MM.1S (cell line): ENCODE measurements at regions not wholly inside any gene's neighbourhood (a gene's known extent, or its start where the extent isn't known, plus 50 kb on each side); places are given as distances from the start of the nearest gene placed in this dataset.

Source experiments
- DNase-seq: peaks from one replicate; pipeline ENCODE4 v3.0.0-alpha.2; 2015
- H2AFZ ChIP-seq: fragments of 300-600 bp; sonication (generic); 2 replicates; pipeline ENCODE4 v1.6.0; 2016; ENCODE audit warnings: antibody characterized with exemption, low read length
- H3F3A ChIP-seq: fragments of 300-600 bp; sonication (generic); 2 replicates; pipeline ENCODE4 v1.6.1; 2016; ENCODE audit warnings: mild to moderate bottlenecking, antibody characterized with exemption, low read length, moderate library complexity, mixed read lengths; ENCODE audit not compliant: insufficient read depth
- H3K27ac ChIP-seq: fragments of 300-600 bp; sonication (generic); 2 replicates; pipeline ENCODE4 v1.5.1; 2016; ENCODE audit warnings: mild to moderate bottlenecking, low read length
- H3K27me3 ChIP-seq: fragments of 300-600 bp; sonication (generic); replicated peaks from 2 replicates; pipeline ENCODE4 v1.6.0; 2016; ENCODE audit warnings: low read length; ENCODE audit not compliant: insufficient read depth
- H3K36me3 ChIP-seq: fragments of 300-600 bp; sonication (generic); replicated peaks from 2 replicates; pipeline ENCODE4 v1.6.1; 2016; ENCODE audit warnings: mild to moderate bottlenecking, low read length, mixed read lengths; ENCODE audit not compliant: insufficient read depth
- H3K4me1 ChIP-seq: fragments of 300-600 bp; sonication (generic); 2 replicates; pipeline ENCODE4 v1.6.1; 2016; ENCODE audit warnings: low read length, mixed read lengths
- H3K4me2 ChIP-seq: fragments of 300-600 bp; sonication (generic); 2 replicates; pipeline ENCODE4 v1.6.0; 2016; ENCODE audit warnings: low read depth, low read length
- H3K4me3 ChIP-seq: fragments of 300-600 bp; sonication (generic); 2 replicates; pipeline ENCODE4 v1.5.1; 2016; ENCODE audit warnings: low read length, mixed read lengths
- H3K79me2 ChIP-seq: fragments of 300-600 bp; sonication (generic); 2 replicates; pipeline ENCODE4 v1.6.1; 2016; ENCODE audit warnings: mixed run types, low read length, mixed read lengths
- H3K9ac ChIP-seq: fragments of 300-600 bp; sonication (generic); 2 replicates; pipeline ENCODE4 v1.6.1; 2016; ENCODE audit warnings: low read length, mixed read lengths
- H3K9me2 ChIP-seq: fragments of 300-600 bp; sonication (generic); replicated peaks from 2 replicates; pipeline ENCODE4 v1.6.1; 2016; ENCODE audit warnings: mild to moderate bottlenecking, low read length, mixed read lengths; ENCODE audit not compliant: insufficient read depth
- H3K9me3 ChIP-seq: fragments of 300-600 bp; sonication (generic); replicated peaks from 2 replicates; pipeline ENCODE4 v1.6.1; 2016; ENCODE audit warnings: mild to moderate bottlenecking, low read length, mixed read lengths; ENCODE audit not compliant: insufficient read depth
- H4K20me1 ChIP-seq: fragments of 300-600 bp; sonication (generic); 2 replicates; pipeline ENCODE4 v1.6.1; 2016; ENCODE audit warnings: mild to moderate bottlenecking, low read length, moderate library complexity, mixed read lengths; ENCODE audit not compliant: insufficient read depth
- EZH2 ChIP-seq: fragments of 300-600 bp; sonication (generic); optimal IDR thresholded peaks from 2 replicates; pipeline ENCODE3; 2017; ENCODE audit warnings: low read depth, mild to moderate bottlenecking, antibody characterized with exemption, low read length, mixed read lengths
- EZH2phosphoT487 ChIP-seq: fragments of 300-600 bp; sonication (generic); IDR thresholded peaks from 2 replicates; pipeline ENCODE4 v1.6.1; 2018; ENCODE audit warnings: antibody characterized with exemption, low read length
- TF ChIP-seq, protein P1 (sequence below): fragments of 300-600 bp; sonication (generic); IDR thresholded peaks from 2 replicates; pipeline ENCODE4 v1.5.1; 2016; ENCODE audit warnings: antibody characterized with exemption, low read length, mixed read lengths

DNA sequence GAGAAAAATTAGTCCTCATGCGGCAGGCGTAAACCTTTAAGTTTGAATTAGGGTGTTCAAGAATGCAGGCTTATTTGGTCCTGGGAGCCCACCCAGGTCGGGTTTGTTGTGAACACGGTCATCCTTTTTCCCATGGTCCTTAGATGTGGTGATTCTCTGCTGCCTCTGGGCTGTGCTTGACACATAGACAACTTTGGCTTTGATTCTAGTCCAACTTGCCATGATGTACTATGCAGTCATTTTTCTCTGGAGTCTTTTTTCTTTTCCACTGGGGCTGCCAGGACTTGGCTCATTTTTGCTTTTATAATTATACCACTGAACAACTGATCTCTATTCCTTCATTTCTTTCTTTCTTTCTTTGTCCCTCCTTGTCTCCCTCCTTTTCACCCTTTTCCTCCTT lies 218.6 kb downstream of the SREK1 start:
- H3K27ac ChIP-seq: no peak overlapping the region
- no peak for TF ChIP-seq EZH2phosphoT487
- TF ChIP-seq, protein P1, sequence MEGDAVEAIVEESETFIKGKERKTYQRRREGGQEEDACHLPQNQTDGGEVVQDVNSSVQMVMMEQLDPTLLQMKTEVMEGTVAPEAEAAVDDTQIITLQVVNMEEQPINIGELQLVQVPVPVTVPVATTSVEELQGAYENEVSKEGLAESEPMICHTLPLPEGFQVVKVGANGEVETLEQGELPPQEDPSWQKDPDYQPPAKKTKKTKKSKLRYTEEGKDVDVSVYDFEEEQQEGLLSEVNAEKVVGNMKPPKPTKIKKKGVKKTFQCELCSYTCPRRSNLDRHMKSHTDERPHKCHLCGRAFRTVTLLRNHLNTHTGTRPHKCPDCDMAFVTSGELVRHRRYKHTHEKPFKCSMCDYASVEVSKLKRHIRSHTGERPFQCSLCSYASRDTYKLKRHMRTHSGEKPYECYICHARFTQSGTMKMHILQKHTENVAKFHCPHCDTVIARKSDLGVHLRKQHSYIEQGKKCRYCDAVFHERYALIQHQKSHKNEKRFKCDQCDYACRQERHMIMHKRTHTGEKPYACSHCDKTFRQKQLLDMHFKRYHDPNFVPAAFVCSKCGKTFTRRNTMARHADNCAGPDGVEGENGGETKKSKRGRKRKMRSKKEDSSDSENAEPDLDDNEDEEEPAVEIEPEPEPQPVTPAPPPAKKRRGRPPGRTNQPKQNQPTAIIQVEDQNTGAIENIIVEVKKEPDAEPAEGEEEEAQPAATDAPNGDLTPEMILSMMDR: no peak
- no peak for TF ChIP-seq EZH2
- no peaks in the 10 kb centered on the region for H3K36me3 ChIP-seq

DNA sequence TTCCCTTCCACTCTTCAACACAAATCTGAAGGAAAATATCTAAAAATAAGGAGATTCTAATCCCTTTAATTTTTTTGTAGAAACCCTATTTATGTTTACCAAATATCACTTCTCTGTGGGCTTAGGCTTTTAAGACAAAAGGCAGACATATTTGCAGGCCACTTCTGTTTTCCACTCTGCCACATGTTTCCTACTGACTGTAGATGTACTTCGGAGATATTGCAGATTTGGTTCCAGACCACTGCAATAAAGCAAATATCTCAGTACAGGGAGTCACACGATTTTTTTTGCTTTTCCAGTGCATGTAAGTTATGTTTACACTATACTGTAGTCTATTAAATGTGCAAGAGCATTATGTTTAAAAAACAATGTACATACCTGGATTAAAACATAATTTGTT lies 219.0 kb downstream of the SREK1 start:
- no peak overlapping the region for H3K4me3 ChIP-seq
- TF ChIP-seq EZH2 (no peak), EZH2phosphoT487 (no peak)
- TF ChIP-seq, protein P1: no peak

More for the DNA sequence above, 218.6 kb downstream of the SREK1 start:
- H3K4me2 ChIP-seq: no peak overlapping the region
- H3F3A ChIP-seq: no peaks in the 10 kb centered on the region
- no peak for DNase-seq
- H3K9ac ChIP-seq: no peak overlapping the region
- H3K4me3 ChIP-seq: no peak overlapping the region
- H2AFZ ChIP-seq: no peak overlapping the region
- no peaks in the 10 kb centered on the region for H3K9me3 ChIP-seq
- no peaks in the 10 kb centered on the region for H3K27me3 ChIP-seq
- H3K79me2 ChIP-seq: no peaks in the 10 kb centered on the region
- H3K9me2 ChIP-seq: no peaks in the 10 kb centered on the region
- H3K4me1 ChIP-seq: no peaks in the 10 kb centered on the region
- no peaks in the 10 kb centered on the region for H4K20me1 ChIP-seq

DNA sequence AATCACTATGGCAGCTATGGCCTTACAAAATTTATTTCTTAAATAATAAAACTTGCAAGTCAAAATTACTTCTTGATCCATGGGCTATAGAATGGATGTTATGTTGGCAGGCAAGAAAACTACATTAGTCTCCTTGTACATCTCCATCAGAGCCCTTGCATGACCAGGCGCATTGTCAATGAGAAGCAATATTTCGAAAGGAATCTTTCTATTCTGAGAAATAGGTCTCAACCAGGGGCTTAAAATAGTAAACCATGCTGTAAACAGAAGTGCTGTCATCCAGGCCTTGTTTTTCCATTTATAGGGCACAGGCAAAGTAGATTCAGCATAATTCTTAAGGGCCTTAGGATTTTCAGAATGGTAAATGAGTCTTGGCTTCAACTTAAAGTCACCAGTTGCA lies 220.1 kb downstream of the SREK1 start:
- Histone ChIP-seq H3K4me1 (no peaks in the 10 kb centered on the region), H3K4me3 (no peak overlapping the region), H3K36me3 (no peaks in the 10 kb centered on the region), H3K4me2 (no peak overlapping the region), H3K27me3 (no peaks in the 10 kb centered on the region), H2AFZ (no peak overlapping the region), H3F3A (no peaks in the 10 kb centered on the region), H3K9me3 (no peaks in the 10 kb centered on the region), H3K27ac (no peak overlapping the region), H3K9me2 (no peaks in the 10 kb centered on the region), H3K9ac (no peak overlapping the region), H3K79me2 (no peaks in the 10 kb centered on the region), H4K20me1 (no peaks in the 10 kb centered on the region)
- TF ChIP-seq EZH2phosphoT487: no peak
- TF ChIP-seq, protein P1: no peak
- TF ChIP-seq EZH2: no peak
- no peak for DNase-seq

More for the DNA sequence above, 219.0 kb downstream of the SREK1 start:
- H3F3A ChIP-seq: no peaks in the 10 kb centered on the region
- no peaks in the 10 kb centered on the region for H3K9me2 ChIP-seq
- no peak overlapping the region for H2AFZ ChIP-seq
- no peaks in the 10 kb centered on the region for H3K4me1 ChIP-seq
- no peak overlapping the region for H3K27ac ChIP-seq
- no peaks in the 10 kb centered on the region for H3K27me3 ChIP-seq
- H3K4me2 ChIP-seq: no peak overlapping the region
- DNase-seq: no peak
- no peaks in the 10 kb centered on the region for H3K9me3 ChIP-seq
- no peaks in the 10 kb centered on the region for H4K20me1 ChIP-seq
- H3K9ac ChIP-seq: no peak overlapping the region
- no peaks in the 10 kb centered on the region for H3K79me2 ChIP-seq
- H3K36me3 ChIP-seq: no peaks in the 10 kb centered on the region
